22Rv1 (cell line): ENCODE measurements at regions not wholly inside any gene's neighbourhood (a gene's known extent, or its start where the extent isn't known, plus 50 kb on each side); places are given as distances from the start of the nearest gene placed in this dataset.

Experiments used
- CTCF ChIP-seq: fragments of 450-650 bp; IDR thresholded peaks from 2 replicates; pipeline ENCODE4 v1.5.1; 2017; ENCODE audit warnings: mild to moderate bottlenecking
- ZFX ChIP-seq: fragments of 450-650 bp; IDR thresholded peaks from 2 replicates; pipeline ENCODE4 v1.6.1; 2017; ENCODE audit warnings: antibody characterized with exemption, borderline replicate concordance

GRCh38 chr6:72554761-72555221 lies 67.1 kb upstream of the KCNQ5 start:
- no peak for TF ChIP-seq CTCF
- no peak for TF ChIP-seq ZFX
